Suprapubic skin (tissue), 4 donors: ENCODE measurements at regions not wholly inside any gene's neighbourhood (a gene's known extent, or its start where the extent isn't known, plus 50 kb on each side); places are given as distances from the start of the nearest gene placed in this dataset.

ENCODE experiments used
- POLR2A ChIP-seq, 2 donors: fragments of 450-650 bp; IDR thresholded peaks; one replicate each; pipeline ENCODE4 v1.6.1; 2017; ENCODE audit warnings: antibody characterized with exemption in 2 of 2, mild to moderate bottlenecking in 2 of 2, moderate library complexity in 2 of 2
- POLR2AphosphoS5 ChIP-seq, 3 donors: sonication (generic); formaldehyde crosslinking; IDR thresholded peaks; one replicate each; pipeline ENCODE4 v1.6.1; 2017; ENCODE audit warnings: antibody characterized with exemption in 3 of 3
- TF ChIP-seq, protein P1 (sequence below), 2 donors: fragments of 200-600 bp in 1 of 2; fragments of 450-650 bp in 1 of 2; sonication (generic) in 1 of 2; IDR thresholded peaks; one replicate each; pipeline ENCODE4 v1.5.1; 2016 to 2019; ENCODE audit warnings: antibody characterized with exemption in 2 of 2, mild to moderate bottlenecking in 1 of 2, moderate library complexity in 1 of 2

DNA sequence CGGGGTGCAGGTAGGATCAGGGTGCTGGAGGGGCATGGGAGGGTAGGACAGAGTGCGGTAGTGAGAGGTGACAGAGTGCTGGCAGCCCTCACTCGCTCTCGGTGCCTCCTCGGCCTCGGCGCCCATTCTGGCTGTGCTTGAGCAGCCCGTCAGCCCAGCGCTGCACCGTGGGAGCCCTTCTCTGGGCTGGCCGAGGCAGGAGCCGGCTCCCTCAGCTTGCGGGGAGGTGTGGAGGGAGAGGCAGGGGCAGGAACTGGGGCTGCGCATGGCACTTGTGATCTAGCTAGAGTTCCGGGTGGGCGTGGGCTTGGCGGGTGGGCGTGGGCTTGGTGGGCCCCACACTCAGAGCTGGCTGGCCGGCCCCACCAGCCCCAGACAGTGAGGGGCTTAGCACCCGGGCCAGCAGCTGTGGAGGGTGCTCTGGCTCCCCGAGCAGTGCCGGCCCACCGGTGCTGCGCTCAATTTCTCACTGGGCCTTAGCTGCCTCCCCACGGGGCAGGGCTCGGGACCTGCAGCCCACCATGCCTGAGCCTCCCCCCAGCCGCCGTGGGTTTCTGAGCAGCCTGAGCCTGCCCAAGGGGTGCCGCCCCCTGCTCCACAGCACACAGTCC, 112.8 kb upstream of the DUSP22 start:
- TF ChIP-seq, protein P1, sequence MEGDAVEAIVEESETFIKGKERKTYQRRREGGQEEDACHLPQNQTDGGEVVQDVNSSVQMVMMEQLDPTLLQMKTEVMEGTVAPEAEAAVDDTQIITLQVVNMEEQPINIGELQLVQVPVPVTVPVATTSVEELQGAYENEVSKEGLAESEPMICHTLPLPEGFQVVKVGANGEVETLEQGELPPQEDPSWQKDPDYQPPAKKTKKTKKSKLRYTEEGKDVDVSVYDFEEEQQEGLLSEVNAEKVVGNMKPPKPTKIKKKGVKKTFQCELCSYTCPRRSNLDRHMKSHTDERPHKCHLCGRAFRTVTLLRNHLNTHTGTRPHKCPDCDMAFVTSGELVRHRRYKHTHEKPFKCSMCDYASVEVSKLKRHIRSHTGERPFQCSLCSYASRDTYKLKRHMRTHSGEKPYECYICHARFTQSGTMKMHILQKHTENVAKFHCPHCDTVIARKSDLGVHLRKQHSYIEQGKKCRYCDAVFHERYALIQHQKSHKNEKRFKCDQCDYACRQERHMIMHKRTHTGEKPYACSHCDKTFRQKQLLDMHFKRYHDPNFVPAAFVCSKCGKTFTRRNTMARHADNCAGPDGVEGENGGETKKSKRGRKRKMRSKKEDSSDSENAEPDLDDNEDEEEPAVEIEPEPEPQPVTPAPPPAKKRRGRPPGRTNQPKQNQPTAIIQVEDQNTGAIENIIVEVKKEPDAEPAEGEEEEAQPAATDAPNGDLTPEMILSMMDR (IDR thresholded peaks at IDR 0.05) = no peak
- TF ChIP-seq POLR2AphosphoS5 (IDR thresholded peaks at IDR 0.05) (no peak), POLR2A (IDR thresholded peaks at IDR 0.05) (no peak)
